OCI-LY3 (cell line): ENCODE measurements at regions not wholly inside any gene's neighbourhood (a gene's known extent, or its start where the extent isn't known, plus 50 kb on each side); places are given as distances from the start of the nearest gene placed in this dataset.
"Not testable (repeated sequence)": the region's sequence is repeated elsewhere in the genome, so short reads cannot be mapped to it uniquely, and the experiment has no call there.

ENCODE experiments used
- H2AFZ ChIP-seq: fragments of 200-600, 300-600 bp; shearing (Covaris generic); 2 replicates; pipeline ENCODE4 v1.6.0; 2014; ENCODE audit warnings: antibody characterized with exemption, low read depth, low read length
- H3K27ac ChIP-seq: fragments of 200-600, 300-600 bp; sonication (generic); 2 replicates; pipeline ENCODE4 v1.5.1; 2014; ENCODE audit warnings: mild to moderate bottlenecking, low read length, moderate library complexity, mixed read lengths
- H3K27me3 ChIP-seq: fragments of 200-600, 300-600 bp; sonication (generic); 2 replicates; pipeline ENCODE4 v1.6.1; 2014; ENCODE audit warnings: low read depth, low read length, mixed read lengths
- H3K36me3 ChIP-seq: fragments of 200-600, 300-600 bp; sonication (generic); replicated peaks from 2 replicates; pipeline ENCODE3; 2014; ENCODE audit warnings: low read depth, low read length, mixed read lengths
- H3K4me1 ChIP-seq: fragments of 300-600, 200-600 bp; sonication (generic); 2 replicates; pipeline ENCODE4 v1.6.1; 2014; ENCODE audit warnings: low read length, mixed read lengths
- H3K4me2 ChIP-seq: fragments of 200-600, 300-600 bp; sonication (generic); 2 replicates; pipeline ENCODE4 v1.6.1; 2014; ENCODE audit warnings: low read length, mixed read lengths
- H3K4me3 ChIP-seq: fragments of 300-600, 200-600 bp; sonication (generic); 2 replicates; pipeline ENCODE4 v1.5.1; 2014; ENCODE audit warnings: antibody characterized with exemption, mild to moderate bottlenecking, low read length, moderate library complexity
- H3K79me2 ChIP-seq: fragments of 300-600, 200-600 bp; shearing (Covaris generic); 2 replicates; pipeline ENCODE4 v1.6.1; 2014; ENCODE audit warnings: mild to moderate bottlenecking, low read length, mixed read lengths
- H3K9ac ChIP-seq: fragments of 300-600, 200-600 bp; shearing (Covaris generic); 2 replicates; pipeline ENCODE4 v1.6.0; 2014; ENCODE audit warnings: mild to moderate bottlenecking, low read length, moderate library complexity
- H3K9me3 ChIP-seq: fragments of 200-600, 300-600 bp; shearing (Covaris generic); 2 replicates; pipeline ENCODE4 v1.6.1; 2014; ENCODE audit warnings: low read length, mixed read lengths; ENCODE audit not compliant: insufficient read depth
- H4K20me1 ChIP-seq: fragments of 200-600, 300-600 bp; sonication (generic); 2 replicates; pipeline ENCODE4 v1.6.1; 2016; ENCODE audit warnings: low read length, mixed read lengths; ENCODE audit not compliant: insufficient read depth
- CTCF ChIP-seq: fragments of 200-600, 300-600 bp; sonication (generic); IDR thresholded peaks from 2 replicates; pipeline ENCODE4 v1.5.1; 2014; ENCODE audit warnings: antibody characterized with exemption, low read length, low read depth
- EZH2phosphoT487 ChIP-seq: fragments of 200-600 bp; shearing (Covaris generic); IDR thresholded peaks from 2 replicates; pipeline ENCODE4 v1.6.1; 2018; ENCODE audit warnings: antibody characterized with exemption, mixed run types, low read depth

GRCh38 chr5:152642880-152643279 is 237.8 kb upstream of the NMUR2 start:
- TF ChIP-seq EZH2phosphoT487 = no peak
- TF ChIP-seq CTCF = no peak

GRCh38 chr5:152644029-152644728 is 239.1 kb upstream of the NMUR2 start:
- Histone ChIP-seq H3K4me3 (no peak overlapping the region), H4K20me1 (no peaks in the 10 kb centered on the region), H3K9me3 (no peaks in the 10 kb centered on the region), H3K4me2 (no peak overlapping the region), H3K79me2 (no peaks in the 10 kb centered on the region), H3K27ac (no peak overlapping the region), H3K4me1 (no peaks in the 10 kb centered on the region), H2AFZ (no peak overlapping the region), H3K9ac (no peak overlapping the region), H3K27me3 (no peaks in the 10 kb centered on the region), H3K36me3 (no peaks in the 10 kb centered on the region)
- TF ChIP-seq EZH2phosphoT487 (no peak), CTCF (no peak)

More at GRCh38 chr5:152642880-152643279, 237.8 kb upstream of the NMUR2 start:
- Histone ChIP-seq H3K36me3 (no peaks in the 10 kb centered on the region), H2AFZ (no peak overlapping the region), H3K27ac (no peak overlapping the region), H3K4me3 (no peak overlapping the region), H4K20me1 (no peaks in the 10 kb centered on the region), H3K4me1 (no peaks in the 10 kb centered on the region), H3K9me3 (no peaks in the 10 kb centered on the region), H3K9ac (no peak overlapping the region), H3K4me2 (no peak overlapping the region), H3K27me3 (no peaks in the 10 kb centered on the region), H3K79me2 (no peaks in the 10 kb centered on the region)

DNA sequence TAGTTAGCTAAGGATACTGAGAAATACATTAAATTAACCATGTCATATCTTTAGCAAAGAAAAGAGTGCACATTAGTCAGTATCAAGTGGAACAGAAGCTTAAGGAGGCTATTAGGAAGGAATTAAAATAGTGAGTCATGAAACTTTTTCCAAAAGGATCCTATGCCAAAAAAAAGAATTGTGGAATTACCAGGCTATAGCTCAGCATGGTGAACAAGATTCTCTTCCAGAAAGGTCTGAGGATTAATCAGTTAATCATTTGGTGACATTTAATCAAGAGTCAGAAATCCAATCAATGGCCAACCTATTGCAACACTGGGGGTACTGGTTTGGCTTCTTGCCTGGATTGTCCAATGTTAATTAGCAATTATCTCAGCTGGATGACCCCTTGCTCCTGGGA is 244.5 kb upstream of the NMUR2 start:
- Histone ChIP-seq H3K4me2 (no peak overlapping the region), H3K79me2 (no peaks in the 10 kb centered on the region), H3K9ac (no peak overlapping the region), H3K27me3 (no peaks in the 10 kb centered on the region), H3K36me3 (no peaks in the 10 kb centered on the region), H4K20me1 (no peaks in the 10 kb centered on the region), H3K4me3 (no peak overlapping the region), H2AFZ (no peak overlapping the region), H3K27ac (no peak overlapping the region), H3K9me3 (no peaks in the 10 kb centered on the region), H3K4me1 (no peaks in the 10 kb centered on the region)
- TF ChIP-seq EZH2phosphoT487 (no peak), CTCF (no peak)

DNA sequence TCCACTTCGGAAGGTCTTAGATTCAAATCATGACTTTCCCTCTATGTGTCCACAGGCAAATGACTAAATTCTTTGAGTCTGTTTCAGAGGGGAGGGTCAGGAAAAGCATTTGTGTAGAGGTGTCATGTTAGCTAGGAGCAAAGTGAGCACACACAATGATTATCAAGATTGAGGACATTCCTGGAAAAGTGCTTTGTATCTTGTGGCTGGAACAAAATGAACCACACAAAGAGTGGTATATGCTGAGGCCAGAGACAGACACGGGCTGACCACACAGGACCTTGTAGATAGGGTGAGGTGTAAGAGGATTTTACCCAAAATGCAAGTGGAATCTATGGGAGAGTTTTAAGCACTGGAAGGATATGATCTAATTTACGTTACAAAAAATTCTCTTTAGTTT is 245.3 kb upstream of the NMUR2 start:
- Histone ChIP-seq H4K20me1 (no peaks in the 10 kb centered on the region), H3K36me3 (no peaks in the 10 kb centered on the region), H3K4me1 (no peaks in the 10 kb centered on the region), H3K9ac (no peak overlapping the region), H2AFZ (no peak overlapping the region), H3K4me3 (no peak overlapping the region), H3K9me3 (no peaks in the 10 kb centered on the region), H3K4me2 (no peak overlapping the region), H3K27me3 (no peaks in the 10 kb centered on the region), H3K27ac (no peak overlapping the region), H3K79me2 (no peaks in the 10 kb centered on the region)
- TF ChIP-seq CTCF (no peak), EZH2phosphoT487 (no peak)

DNA sequence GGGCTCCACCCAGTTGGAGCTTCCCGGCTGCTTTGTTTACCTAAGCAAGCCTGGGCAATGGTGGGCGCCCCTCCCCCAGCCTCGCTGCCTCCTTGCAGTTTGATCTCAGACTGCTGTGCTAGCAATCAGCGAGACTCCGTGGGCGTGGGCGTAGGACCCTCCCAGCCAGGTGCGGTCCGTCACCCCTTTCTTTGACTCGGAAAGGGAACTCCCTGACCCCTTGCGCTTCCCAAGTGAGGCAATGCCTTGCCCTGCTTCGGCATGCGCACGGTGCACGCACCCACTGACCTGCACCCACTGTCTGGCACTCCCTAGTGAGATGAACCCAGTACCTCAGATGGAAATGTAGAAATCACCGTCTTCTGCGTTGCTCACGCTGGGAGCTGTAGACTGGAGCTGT is 254.4 kb upstream of the NMUR2 start:
- not testable (repeated sequence) for H3K4me1 ChIP-seq, H3K27me3 ChIP-seq, H3K9me3 ChIP-seq, H3K79me2 ChIP-seq, H3K4me2 ChIP-seq, H3K9ac ChIP-seq, H2AFZ ChIP-seq, H3K27ac ChIP-seq, H3K36me3 ChIP-seq, H3K4me3 ChIP-seq, H4K20me1 ChIP-seq
